ENCODE measurements at regions not wholly inside any gene's neighbourhood (a gene's known extent, or its start where the extent isn't known, plus 50 kb on each side); places are given as distances from the start of the nearest gene placed in this dataset.

DNA sequence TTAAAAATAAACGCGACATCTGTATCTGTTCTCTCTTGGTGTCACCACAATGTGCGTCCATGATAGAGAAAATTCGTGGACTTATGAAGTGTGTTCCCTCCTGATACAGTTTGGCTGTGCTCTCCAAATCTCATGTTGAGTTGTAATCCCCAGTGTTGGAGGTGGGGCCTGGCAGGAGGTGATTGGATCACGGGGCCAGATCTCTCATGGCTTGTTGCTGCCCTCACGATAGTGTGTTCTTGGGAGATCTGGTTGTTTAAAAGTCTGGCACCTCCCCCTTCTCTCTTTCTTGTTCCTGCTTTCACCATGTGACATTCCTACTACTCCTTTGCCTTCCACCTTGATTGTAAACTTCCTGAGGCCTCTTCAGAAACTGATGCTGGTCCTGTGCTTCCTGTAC is 229.4 kb upstream of the MYO3A start:
- TF ChIP-seq EZH2phosphoT487 (IDR thresholded peaks at IDR 0.05; ENCODE audit: borderline replicate concordance, low read depth, low read length): no peak
- TF ChIP-seq, protein P1, sequence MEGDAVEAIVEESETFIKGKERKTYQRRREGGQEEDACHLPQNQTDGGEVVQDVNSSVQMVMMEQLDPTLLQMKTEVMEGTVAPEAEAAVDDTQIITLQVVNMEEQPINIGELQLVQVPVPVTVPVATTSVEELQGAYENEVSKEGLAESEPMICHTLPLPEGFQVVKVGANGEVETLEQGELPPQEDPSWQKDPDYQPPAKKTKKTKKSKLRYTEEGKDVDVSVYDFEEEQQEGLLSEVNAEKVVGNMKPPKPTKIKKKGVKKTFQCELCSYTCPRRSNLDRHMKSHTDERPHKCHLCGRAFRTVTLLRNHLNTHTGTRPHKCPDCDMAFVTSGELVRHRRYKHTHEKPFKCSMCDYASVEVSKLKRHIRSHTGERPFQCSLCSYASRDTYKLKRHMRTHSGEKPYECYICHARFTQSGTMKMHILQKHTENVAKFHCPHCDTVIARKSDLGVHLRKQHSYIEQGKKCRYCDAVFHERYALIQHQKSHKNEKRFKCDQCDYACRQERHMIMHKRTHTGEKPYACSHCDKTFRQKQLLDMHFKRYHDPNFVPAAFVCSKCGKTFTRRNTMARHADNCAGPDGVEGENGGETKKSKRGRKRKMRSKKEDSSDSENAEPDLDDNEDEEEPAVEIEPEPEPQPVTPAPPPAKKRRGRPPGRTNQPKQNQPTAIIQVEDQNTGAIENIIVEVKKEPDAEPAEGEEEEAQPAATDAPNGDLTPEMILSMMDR (conservative IDR thresholded peaks at IDR 0.05; ENCODE audit: low read length): no peak
- no peak overlapping the region for H2AFZ ChIP-seq (ENCODE audit: low read length)
- BruUV-seq (replicated peaks): no TSS peak

DNA sequence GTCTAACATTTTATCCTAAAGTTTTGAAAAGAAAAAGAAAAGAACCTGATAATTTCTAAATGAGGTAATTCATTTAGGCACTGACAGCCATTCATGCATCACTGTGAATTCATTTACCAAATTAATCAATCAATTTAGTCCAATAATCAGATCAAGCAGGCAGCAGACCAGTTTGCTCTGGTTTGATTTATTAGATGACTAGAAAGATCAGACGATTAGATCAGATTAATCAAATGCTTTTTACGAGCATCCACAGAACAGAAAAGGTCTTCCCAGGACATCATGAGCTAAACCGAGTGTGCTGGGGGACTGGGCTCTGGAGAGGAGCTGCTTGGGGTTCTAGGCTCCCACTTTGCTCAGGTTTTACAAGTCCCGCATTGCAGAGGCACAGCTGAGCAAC is 226.5 kb upstream of the MYO3A start:
- no peaks in the 10 kb centered on the region for H3K36me3 ChIP-seq (ENCODE audit: insufficient read depth, low read length)
- no peaks in the 10 kb centered on the region for H3K9me2 ChIP-seq (ENCODE audit: insufficient read depth, low read length)
- no peak overlapping the region for H2AFZ ChIP-seq (ENCODE audit: low read length)
- H3K9me3 ChIP-seq (ENCODE audit: low read length): no peaks in the 10 kb centered on the region
- H4K20me1 ChIP-seq (ENCODE audit: insufficient read depth, low read length): no peaks in the 10 kb centered on the region
- TF ChIP-seq, protein P1 (conservative IDR thresholded peaks at IDR 0.05; ENCODE audit: low read length): no peak
- no peak for TF ChIP-seq EZH2phosphoT487 (IDR thresholded peaks at IDR 0.05; ENCODE audit: borderline replicate concordance, low read depth, low read length)
- ChIA-PET POLR2A (interaction anchor here (0.6 kb wide), 1 partner anchor 828 kb away, joined by 3 read pairs; no protein-coding TSS in a partner anchor), CTCF (ENCODE audit: unreplicated experiment) (no interaction called here)
- H3K4me1 ChIP-seq (ENCODE audit: insufficient read depth, low read length, poor library complexity, severe bottlenecking): no peaks in the 10 kb centered on the region
- no peaks in the 10 kb centered on the region for H3K79me2 ChIP-seq (ENCODE audit: insufficient read depth, low read depth, low read length)
- intact Hi-C loops (cut with micrococcal nuclease; ENCODE audit: unreplicated experiment): no loop called here
- no TSS peak for BruUV-seq (replicated peaks)
- H3K4me3 ChIP-seq (ENCODE audit: low read depth, low read length, poor library complexity, severe bottlenecking): no peak overlapping the region
- no peak for DNase-seq (ENCODE audit: low spot score)
- no peak overlapping the region for H3K4me2 ChIP-seq (ENCODE audit: low read length)
- H3K27ac ChIP-seq (ENCODE audit: low read depth, low read length, poor library complexity, severe bottlenecking): no peak overlapping the region

More for the DNA sequence above, 229.4 kb upstream of the MYO3A start:
- ChIA-PET POLR2A (no interaction called here), CTCF (ENCODE audit: unreplicated experiment) (no interaction called here)
- Histone ChIP-seq H3K4me1 (ENCODE audit: insufficient read depth, low read length, poor library complexity, severe bottlenecking) (no peaks in the 10 kb centered on the region), H3K4me2 (ENCODE audit: low read length) (no peak overlapping the region), H3K9me2 (ENCODE audit: insufficient read depth, low read length) (no peaks in the 10 kb centered on the region), H4K20me1 (ENCODE audit: insufficient read depth, low read length) (no peaks in the 10 kb centered on the region), H3K36me3 (ENCODE audit: insufficient read depth, low read length) (no peaks in the 10 kb centered on the region), H3K9me3 (ENCODE audit: low read length) (no peaks in the 10 kb centered on the region), H3K79me2 (ENCODE audit: insufficient read depth, low read depth, low read length) (no peaks in the 10 kb centered on the region), H3K4me3 (ENCODE audit: low read depth, low read length, poor library complexity, severe bottlenecking) (no peak overlapping the region), H3K27ac (ENCODE audit: low read depth, low read length, poor library complexity, severe bottlenecking) (no peak overlapping the region)
- no peak for DNase-seq (ENCODE audit: low spot score)
- intact Hi-C loops (cut with micrococcal nuclease; ENCODE audit: unreplicated experiment): no loop called here

DNA sequence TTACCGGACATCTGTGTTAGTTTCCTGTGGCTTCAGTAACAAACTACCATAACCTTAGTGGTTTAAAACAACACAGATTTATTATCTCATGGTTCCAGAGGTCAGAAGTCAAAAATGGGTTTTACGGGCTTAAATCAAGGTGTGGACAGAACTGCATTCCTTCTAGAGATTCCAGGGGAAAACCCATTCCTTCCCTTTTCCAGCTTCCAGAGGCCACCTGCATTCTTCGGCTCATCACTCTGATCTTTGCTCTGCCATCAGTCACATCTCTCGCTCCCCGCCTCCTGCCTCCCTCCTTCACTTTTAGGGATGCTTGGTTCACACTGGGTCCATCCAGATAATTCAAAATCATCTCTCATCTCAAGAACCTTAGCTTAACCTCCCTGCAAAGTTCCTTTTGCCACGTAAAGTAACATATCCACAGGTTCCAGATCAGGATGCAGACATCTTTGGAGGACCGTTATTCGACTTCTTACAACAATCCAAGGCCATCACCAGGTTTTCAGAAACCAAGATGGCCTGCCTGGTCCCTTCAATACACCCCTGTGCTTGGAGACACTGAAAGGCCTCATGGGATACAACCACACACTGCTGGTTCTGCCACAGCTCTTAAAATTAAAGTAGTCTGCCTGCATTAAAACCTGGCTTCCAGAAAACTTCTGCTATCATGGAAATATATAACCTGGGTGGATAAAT is 225.9 kb upstream of the MYO3A start:
- CTCF ChIA-PET (ENCODE audit: unreplicated experiment): no interaction called here

More for the DNA sequence above, 225.9 kb upstream of the MYO3A start:
- BruUV-seq (replicated peaks): no TSS peak
- intact Hi-C loops (cut with micrococcal nuclease; ENCODE audit: unreplicated experiment): no loop called here
- Histone ChIP-seq H3K79me2 (ENCODE audit: insufficient read depth, low read depth, low read length) (no peaks in the 10 kb centered on the region), H3K4me3 (ENCODE audit: low read depth, low read length, poor library complexity, severe bottlenecking) (no peak overlapping the region), H3K36me3 (ENCODE audit: insufficient read depth, low read length) (no peaks in the 10 kb centered on the region), H3K9me2 (ENCODE audit: insufficient read depth, low read length) (no peaks in the 10 kb centered on the region), H3K4me1 (ENCODE audit: insufficient read depth, low read length, poor library complexity, severe bottlenecking) (no peaks in the 10 kb centered on the region), H3K27ac (ENCODE audit: low read depth, low read length, poor library complexity, severe bottlenecking) (no peak overlapping the region), H3K4me2 (ENCODE audit: low read length) (no peak overlapping the region), H4K20me1 (ENCODE audit: insufficient read depth, low read length) (no peaks in the 10 kb centered on the region), H2AFZ (ENCODE audit: low read length) (no peak overlapping the region), H3K9me3 (ENCODE audit: low read length) (no peaks in the 10 kb centered on the region)
- TF ChIP-seq, protein P1 (conservative IDR thresholded peaks at IDR 0.05; ENCODE audit: low read length): no peak
- TF ChIP-seq EZH2phosphoT487 (IDR thresholded peaks at IDR 0.05; ENCODE audit: borderline replicate concordance, low read depth, low read length): no peak
- no peak for DNase-seq (ENCODE audit: low spot score)
- POLR2A ChIA-PET: interaction anchor here (0.5 kb wide), 1 partner anchor 21 kb away, joined by 3 read pairs; no protein-coding TSS in a partner anchor

All from OCI-LY7 (cell line).